Activated CD4-positive, alpha-beta T cell treated with anti-CD3 and anti-CD28 coated beads, Interleukin-2, amount 50 U/mL, for 48 hours (primary cell): ENCODE measurements at regions not wholly inside any gene's neighbourhood (a gene's known extent, or its start where the extent isn't known, plus 50 kb on each side); places are given as distances from the start of the nearest gene placed in this dataset.
"Not testable (repeated sequence)": the region's sequence is repeated elsewhere in the genome, so short reads cannot be mapped to it uniquely, and the experiment has no call there.

Source experiments
- DNase-seq, 2 experiments: peaks; one replicate each; pipeline ENCODE4 v3.0.0-alpha.2; 2020

- DNase-seq: no peak
Measured at GRCh38 chr12:16833376-16834015, 227.5 kb upstream of the LMO3 start.

GRCh38 chr12:16828891-16829290 is 222.9 kb upstream of the LMO3 start:
- no peak for DNase-seq

- DNase-seq: no peak
Measured at GRCh38 chr12:16807731-16808130, 201.8 kb upstream of the LMO3 start.

- no peak for DNase-seq
Measured at GRCh38 chr12:16796168-16796567, 190.2 kb upstream of the LMO3 start.

GRCh38 chr12:16789204-16789790 is 183.3 kb upstream of the LMO3 start:
- DNase-seq: no peak

GRCh38 chr12:16788506-16789203 is 182.7 kb upstream of the LMO3 start:
- no peak for DNase-seq

- no peak for DNase-seq
Measured at GRCh38 chr12:16785953-16786352, 180.0 kb upstream of the LMO3 start.

- no peak for DNase-seq
Measured at GRCh38 chr12:16785524-16785923, 179.6 kb upstream of the LMO3 start.

GRCh38 chr12:16769129-16769528 is 163.2 kb upstream of the LMO3 start:
- DNase-seq: not testable (repeated sequence)

- DNase-seq: no peak
Measured at GRCh38 chr12:16766736-16767135, 160.8 kb upstream of the LMO3 start.

- DNase-seq: no peak
Measured at GRCh38 chr12:16763901-16764300, 157.9 kb upstream of the LMO3 start.

GRCh38 chr12:16756833-16757555 is 151.0 kb upstream of the LMO3 start:
- no peak for DNase-seq

- DNase-seq: no peak
Measured at GRCh38 chr12:16730772-16731171, 124.8 kb upstream of the LMO3 start.

GRCh38 chr12:16726879-16727278 is 120.9 kb upstream of the LMO3 start:
- no peak for DNase-seq

- no peak for DNase-seq
Measured at GRCh38 chr12:16719713-16720416, 113.9 kb upstream of the LMO3 start.

GRCh38 chr12:16716928-16717327 is 111.0 kb upstream of the LMO3 start:
- DNase-seq: no peak

- no peak for DNase-seq
Measured at GRCh38 chr12:16692099-16692498, 86.1 kb upstream of the LMO3 start.

GRCh38 chr12:16691624-16692023 is 85.7 kb upstream of the LMO3 start:
- DNase-seq: no peak

- DNase-seq: no peak
Measured at GRCh38 chr12:16688200-16688599, 82.2 kb upstream of the LMO3 start.

GRCh38 chr12:16685107-16685506 is 79.1 kb upstream of the LMO3 start:
- DNase-seq: no peak

- no peak for DNase-seq
Measured at GRCh38 chr12:16681196-16681595, 75.2 kb upstream of the LMO3 start.

GRCh38 chr12:16675438-16675837 is 69.5 kb upstream of the LMO3 start:
- no peak for DNase-seq

- no peak for DNase-seq
Measured at GRCh38 chr12:16674885-16675284, 68.9 kb upstream of the LMO3 start.
